ENCODE measurements at regions not wholly inside any gene's neighbourhood (a gene's known extent, or its start where the extent isn't known, plus 50 kb on each side); places are given as distances from the start of the nearest gene placed in this dataset.

DNA sequence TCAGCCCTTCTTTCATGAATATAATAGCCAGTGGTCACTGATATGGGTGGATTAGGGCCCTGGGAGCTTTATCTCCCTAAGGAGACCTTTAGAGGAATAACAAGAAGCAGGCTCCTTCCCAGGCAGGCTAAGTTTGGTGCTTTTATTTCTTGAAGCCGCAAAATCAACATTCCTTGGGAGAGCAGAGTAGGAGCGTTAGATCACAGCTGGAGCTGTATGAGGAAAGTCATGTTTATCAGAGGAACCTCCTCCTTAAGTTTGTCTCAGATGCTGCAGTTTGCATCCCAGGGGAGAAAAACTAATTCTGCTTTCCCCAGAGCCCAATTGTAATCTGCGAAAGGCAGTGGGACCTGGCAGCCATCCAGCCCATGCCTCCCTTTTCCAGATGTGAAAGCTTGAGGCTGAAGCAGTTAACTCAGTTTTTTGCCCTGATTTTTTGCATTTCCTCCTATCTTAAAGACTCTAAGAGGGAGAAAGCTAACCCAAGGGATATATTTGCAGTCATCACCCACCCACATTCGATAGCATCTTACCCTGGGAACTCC, 186.0 kb upstream of the FRMPD4 start:
- TF ChIP-seq FOXM1 (IDR thresholded peaks at IDR 0.05; ENCODE audit: borderline replicate concordance, low read depth) (no peak), YY1 (IDR thresholded peaks at IDR 0.05; ENCODE audit: low read depth) (no peak), TEAD4 (IDR thresholded peaks at IDR 0.05) (no peak), TCF12 (IDR thresholded peaks at IDR 0.05; ENCODE audit: low read depth) (no peak)
- TF ChIP-seq, protein P1, sequence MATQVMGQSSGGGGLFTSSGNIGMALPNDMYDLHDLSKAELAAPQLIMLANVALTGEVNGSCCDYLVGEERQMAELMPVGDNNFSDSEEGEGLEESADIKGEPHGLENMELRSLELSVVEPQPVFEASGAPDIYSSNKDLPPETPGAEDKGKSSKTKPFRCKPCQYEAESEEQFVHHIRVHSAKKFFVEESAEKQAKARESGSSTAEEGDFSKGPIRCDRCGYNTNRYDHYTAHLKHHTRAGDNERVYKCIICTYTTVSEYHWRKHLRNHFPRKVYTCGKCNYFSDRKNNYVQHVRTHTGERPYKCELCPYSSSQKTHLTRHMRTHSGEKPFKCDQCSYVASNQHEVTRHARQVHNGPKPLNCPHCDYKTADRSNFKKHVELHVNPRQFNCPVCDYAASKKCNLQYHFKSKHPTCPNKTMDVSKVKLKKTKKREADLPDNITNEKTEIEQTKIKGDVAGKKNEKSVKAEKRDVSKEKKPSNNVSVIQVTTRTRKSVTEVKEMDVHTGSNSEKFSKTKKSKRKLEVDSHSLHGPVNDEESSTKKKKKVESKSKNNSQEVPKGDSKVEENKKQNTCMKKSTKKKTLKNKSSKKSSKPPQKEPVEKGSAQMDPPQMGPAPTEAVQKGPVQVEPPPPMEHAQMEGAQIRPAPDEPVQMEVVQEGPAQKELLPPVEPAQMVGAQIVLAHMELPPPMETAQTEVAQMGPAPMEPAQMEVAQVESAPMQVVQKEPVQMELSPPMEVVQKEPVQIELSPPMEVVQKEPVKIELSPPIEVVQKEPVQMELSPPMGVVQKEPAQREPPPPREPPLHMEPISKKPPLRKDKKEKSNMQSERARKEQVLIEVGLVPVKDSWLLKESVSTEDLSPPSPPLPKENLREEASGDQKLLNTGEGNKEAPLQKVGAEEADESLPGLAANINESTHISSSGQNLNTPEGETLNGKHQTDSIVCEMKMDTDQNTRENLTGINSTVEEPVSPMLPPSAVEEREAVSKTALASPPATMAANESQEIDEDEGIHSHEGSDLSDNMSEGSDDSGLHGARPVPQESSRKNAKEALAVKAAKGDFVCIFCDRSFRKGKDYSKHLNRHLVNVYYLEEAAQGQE (IDR thresholded peaks at IDR 0.05; ENCODE audit: low read depth) = no peak

DNA sequence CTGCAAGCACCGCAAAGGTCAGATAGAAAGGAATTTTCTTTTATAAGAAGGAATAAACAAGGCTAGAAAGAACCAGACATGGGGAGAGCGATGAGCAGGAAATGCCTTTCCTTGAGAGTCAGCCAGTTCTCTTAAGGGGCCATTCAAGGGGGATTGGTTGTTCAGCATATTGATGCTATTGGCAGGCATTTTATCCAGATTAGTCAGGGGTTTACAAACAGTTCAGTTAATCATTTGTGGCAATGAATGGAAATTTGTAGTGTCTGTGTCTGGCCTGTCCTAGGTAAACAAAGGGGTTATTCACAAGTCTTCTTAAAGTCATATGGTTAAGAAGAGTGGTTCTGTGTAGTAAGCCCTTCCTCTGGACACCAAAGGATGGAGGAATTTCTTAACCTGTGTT, 184.7 kb upstream of the FRMPD4 start:
- TF ChIP-seq, protein P2, sequence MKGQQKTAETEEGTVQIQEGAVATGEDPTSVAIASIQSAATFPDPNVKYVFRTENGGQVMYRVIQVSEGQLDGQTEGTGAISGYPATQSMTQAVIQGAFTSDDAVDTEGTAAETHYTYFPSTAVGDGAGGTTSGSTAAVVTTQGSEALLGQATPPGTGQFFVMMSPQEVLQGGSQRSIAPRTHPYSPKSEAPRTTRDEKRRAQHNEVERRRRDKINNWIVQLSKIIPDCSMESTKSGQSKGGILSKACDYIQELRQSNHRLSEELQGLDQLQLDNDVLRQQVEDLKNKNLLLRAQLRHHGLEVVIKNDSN (IDR thresholded peaks at IDR 0.05) = no peak
- TF ChIP-seq RAD21 (IDR thresholded peaks at IDR 0.05; ENCODE audit: low read depth) (no peak), FOXM1 (IDR thresholded peaks at IDR 0.05; ENCODE audit: borderline replicate concordance, low read depth) (no peak), TCF12 (IDR thresholded peaks at IDR 0.05; ENCODE audit: low read depth) (no peak), CEBPB (IDR thresholded peaks at IDR 0.05) (no peak), TEAD4 (IDR thresholded peaks at IDR 0.05) (no peak), CREB1 (IDR thresholded peaks at IDR 0.05; ENCODE audit: low read depth) (no peak)
- TF ChIP-seq, protein P3, sequence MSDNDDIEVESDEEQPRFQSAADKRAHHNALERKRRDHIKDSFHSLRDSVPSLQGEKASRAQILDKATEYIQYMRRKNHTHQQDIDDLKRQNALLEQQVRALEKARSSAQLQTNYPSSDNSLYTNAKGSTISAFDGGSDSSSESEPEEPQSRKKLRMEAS (IDR thresholded peaks at IDR 0.05) = no peak

DNA sequence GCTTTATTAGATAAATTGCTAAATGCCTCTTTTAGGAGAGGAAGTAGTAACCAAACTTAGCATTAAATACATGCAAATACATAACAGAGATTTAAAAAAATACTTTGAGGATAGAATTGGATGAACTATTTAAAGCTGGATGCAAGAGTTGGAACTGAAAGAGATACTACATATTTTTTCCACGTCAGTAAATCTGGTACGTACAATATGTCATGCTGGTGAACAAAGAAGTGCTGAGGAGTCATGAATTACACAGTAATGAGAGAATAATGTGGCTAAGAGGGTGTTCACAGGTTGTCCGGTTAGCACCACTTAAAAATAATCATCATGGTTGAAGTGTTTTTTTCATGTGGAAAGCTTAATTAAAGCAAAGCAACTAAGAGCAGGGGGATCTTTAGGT, 184.1 kb upstream of the FRMPD4 start:
- TF ChIP-seq CEBPB (IDR thresholded peaks at IDR 0.05) (no peak), ZBTB7A (IDR thresholded peaks at IDR 0.05; ENCODE audit: low read depth) (no peak), EGR1 (IDR thresholded peaks at IDR 0.05) (no peak), EP300 (IDR thresholded peaks at IDR 0.05; ENCODE audit: borderline replicate concordance) (no peak), TCF12 (IDR thresholded peaks at IDR 0.05; ENCODE audit: low read depth) (no peak)
- TF ChIP-seq, protein P3 (IDR thresholded peaks at IDR 0.05) = no peak
- TF ChIP-seq, protein P2 (IDR thresholded peaks at IDR 0.05) = no peak

GRCh38 chrX:11960031-11960430, 178.2 kb upstream of the FRMPD4 start:
- TF ChIP-seq, protein P3 (IDR thresholded peaks at IDR 0.05) = no peak
- no peak for TF ChIP-seq ZBTB7A (IDR thresholded peaks at IDR 0.05; ENCODE audit: low read depth)
- TF ChIP-seq, protein P2 (IDR thresholded peaks at IDR 0.05) = no peak
- TF ChIP-seq TEAD4 (IDR thresholded peaks at IDR 0.05) = no peak
- no peak for TF ChIP-seq YY1 (IDR thresholded peaks at IDR 0.05; ENCODE audit: low read depth)
- no peak for TF ChIP-seq RAD21 (IDR thresholded peaks at IDR 0.05; ENCODE audit: low read depth)
- TF ChIP-seq, protein P1 (IDR thresholded peaks at IDR 0.05; ENCODE audit: low read depth) = no peak
- no peak for TF ChIP-seq EGR1 (IDR thresholded peaks at IDR 0.05)
- TF ChIP-seq TCF12 (IDR thresholded peaks at IDR 0.05; ENCODE audit: low read depth) = no peak
- TF ChIP-seq FOXM1 (IDR thresholded peaks at IDR 0.05; ENCODE audit: borderline replicate concordance, low read depth) = no peak
- no peak for TF ChIP-seq EP300 (IDR thresholded peaks at IDR 0.05; ENCODE audit: borderline replicate concordance)
- no peak for TF ChIP-seq TAF1 (IDR thresholded peaks at IDR 0.05; ENCODE audit: low read depth)
- TF ChIP-seq NFIC (IDR thresholded peaks at IDR 0.05) = no peak
- TF ChIP-seq CREB1 (IDR thresholded peaks at IDR 0.05; ENCODE audit: low read depth) = no peak

DNA sequence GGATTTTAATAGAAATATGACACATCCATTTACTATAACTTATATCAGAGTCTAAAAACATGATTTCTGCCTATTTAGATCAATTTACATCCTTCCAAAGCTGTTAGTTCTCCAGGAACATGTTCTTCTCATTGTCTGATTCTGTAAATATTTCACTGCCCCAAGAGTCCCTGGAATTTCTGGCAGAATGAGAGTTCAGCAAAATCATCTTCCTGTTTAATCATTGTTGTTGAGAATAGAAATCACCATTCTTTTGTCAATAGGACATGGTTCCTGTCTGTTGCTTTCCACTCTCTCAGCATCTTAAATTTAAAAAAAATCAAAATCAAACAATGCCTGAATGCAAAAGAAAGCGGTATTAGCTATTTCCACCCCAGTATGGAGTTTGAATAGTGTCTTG, 172.8 kb upstream of the FRMPD4 start:
- TF ChIP-seq TCF12 (IDR thresholded peaks at IDR 0.05; ENCODE audit: low read depth) (no peak), CREB1 (IDR thresholded peaks at IDR 0.05; ENCODE audit: low read depth) (no peak), NFIC (IDR thresholded peaks at IDR 0.05) (no peak), TAF1 (IDR thresholded peaks at IDR 0.05; ENCODE audit: low read depth) (no peak), CEBPB (IDR thresholded peaks at IDR 0.05) (no peak), TEAD4 (IDR thresholded peaks at IDR 0.05) (no peak), ZBTB7A (IDR thresholded peaks at IDR 0.05; ENCODE audit: low read depth) (no peak), RAD21 (IDR thresholded peaks at IDR 0.05; ENCODE audit: low read depth) (no peak)
- TF ChIP-seq, protein P1 (IDR thresholded peaks at IDR 0.05; ENCODE audit: low read depth) = no peak
- TF ChIP-seq, protein P3 (IDR thresholded peaks at IDR 0.05) = no peak
- TF ChIP-seq, protein P2 (IDR thresholded peaks at IDR 0.05) = no peak

Data from Ishikawa (cell line).